GM23338 (cell line): ENCODE measurements at regions not wholly inside any gene's neighbourhood (a gene's known extent, or its start where the extent isn't known, plus 50 kb on each side); places are given as distances from the start of the nearest gene placed in this dataset.

ENCODE experiments used
- ATAC-seq: fragments of 200-7000 bp; cut with Tn5 transposase; 3 replicates; pipeline ENCODE4 v1.9.1; 2020
- DNase-seq: peaks from one replicate; pipeline ENCODE4 v3.0.0-alpha.2; 2015; ENCODE audit warnings: low spot score
- H2AFZ ChIP-seq: fragments of 200-600 bp; sonication (generic); 2 replicates; pipeline ENCODE4 v1.8.0; 2016; ENCODE audit warnings: antibody characterized with exemption, mild to moderate bottlenecking, moderate library complexity
- H3F3A ChIP-seq: fragments of 200-600 bp; sonication (generic); replicated peaks from 2 replicates; pipeline ENCODE4 v1.8.0; 2017; ENCODE audit warnings: antibody characterized with exemption, mixed run types, low read depth
- H3K27ac ChIP-seq: fragments of 200-600 bp; sonication (generic); 2 replicates; pipeline ENCODE4 v1.6.1; 2016; ENCODE audit warnings: low read depth
- H3K27me3 ChIP-seq: fragments of 200-600 bp; sonication (generic); 2 replicates; pipeline ENCODE4 v1.8.0; 2016; ENCODE audit warnings: mild to moderate bottlenecking, mixed run types, moderate library complexity; ENCODE audit not compliant: insufficient read depth
- H3K36me3 ChIP-seq: fragments of 200-600 bp; sonication (generic); 2 replicates; pipeline ENCODE4 v1.8.0; 2016; ENCODE audit warnings: mild to moderate bottlenecking; ENCODE audit not compliant: insufficient read depth
- H3K4me1 ChIP-seq: fragments of 200-600 bp; sonication (generic); 2 replicates; pipeline ENCODE4 v1.8.0; 2016; ENCODE audit warnings: mild to moderate bottlenecking, moderate library complexity; ENCODE audit not compliant: insufficient read depth
- H3K4me2 ChIP-seq: fragments of 200-600 bp; sonication (generic); 2 replicates; pipeline ENCODE4 v1.7.1; 2017; ENCODE audit warnings: mixed run types
- H3K4me3 ChIP-seq: fragments of 200-600 bp; sonication (generic); 2 replicates; pipeline ENCODE4 v1.6.1; 2016; ENCODE audit warnings: mixed run types
- H3K79me2 ChIP-seq: fragments of 200-600 bp; sonication (generic); replicated peaks from 2 replicates; pipeline ENCODE4 v1.8.0; 2017; ENCODE audit warnings: mild to moderate bottlenecking; ENCODE audit not compliant: insufficient read depth
- H3K9me2 ChIP-seq: fragments of 200-600 bp; sonication (generic); 2 replicates; pipeline ENCODE4 v1.8.0; 2017; ENCODE audit not compliant: insufficient read depth
- H4K20me1 ChIP-seq: fragments of 200-600 bp; sonication (generic); replicated peaks from 2 replicates; pipeline ENCODE4 v1.8.0; 2017; ENCODE audit warnings: mild to moderate bottlenecking; ENCODE audit not compliant: insufficient read depth
- H3K27ac Mint-ChIP-seq: 2 replicates; pipeline ENCODE4 v1.8.0; 2020; ENCODE audit warnings: inconsistent platforms, mild to moderate bottlenecking, moderate library complexity, mixed read lengths
- H3K27me3 Mint-ChIP-seq: 3 replicates; pipeline ENCODE4 v1.8.0; 2022; ENCODE audit warnings: low read depth, mild to moderate bottlenecking, moderate library complexity, mixed read lengths, inconsistent platforms; ENCODE audit not compliant: insufficient read depth, poor library complexity
- H3K36me3 Mint-ChIP-seq: 3 replicates; pipeline ENCODE4 v1.8.0; 2021; ENCODE audit warnings: low read depth, mild to moderate bottlenecking, inconsistent platforms, moderate library complexity, mixed read lengths
- H3K4me1 Mint-ChIP-seq: 3 replicates; pipeline ENCODE4 v1.8.0; 2020; ENCODE audit warnings: mild to moderate bottlenecking, inconsistent platforms, mixed read lengths
- H3K4me3 Mint-ChIP-seq: 3 replicates; pipeline ENCODE4 v1.8.0; 2021; ENCODE audit warnings: moderate library complexity, mild to moderate bottlenecking, inconsistent platforms, mixed read lengths
- H3K9me3 Mint-ChIP-seq: 3 replicates; pipeline ENCODE4 v1.8.0; 2020; ENCODE audit warnings: moderate library complexity, mild to moderate bottlenecking, inconsistent platforms, mixed read lengths
- CREB1 ChIP-seq: fragments of 250-450 bp; sonication (Bioruptor Pico); IDR thresholded peaks from 2 replicates; pipeline ENCODE4 v1.5.0; 2020; ENCODE audit warnings: low read depth, mild to moderate bottlenecking, moderate library complexity
- EZH2 ChIP-seq: fragments of 200-600 bp; sonication (generic); IDR thresholded peaks from one replicate; pipeline ENCODE4 v1.8.0; 2017; ENCODE audit warnings: antibody characterized with exemption, mild to moderate bottlenecking, low read depth; ENCODE audit not compliant: unreplicated experiment
- EZH2phosphoT487 ChIP-seq: fragments of 200-600 bp; sonication (generic); IDR thresholded peaks from one replicate; pipeline ENCODE4 v1.8.1; 2018; ENCODE audit warnings: antibody characterized with exemption; ENCODE audit not compliant: unreplicated experiment
- JUNB ChIP-seq: IDR thresholded peaks from one replicate; pipeline ENCODE4 v1.6.1; 2016; ENCODE audit warnings: antibody characterized with exemption; ENCODE audit not compliant: unreplicated experiment
- NANOG ChIP-seq: IDR thresholded peaks from 2 replicates; pipeline ENCODE4 v1.6.1; 2016; ENCODE audit warnings: antibody characterized with exemption, borderline replicate concordance
- POLR2AphosphoS5 ChIP-seq: IDR thresholded peaks from 2 replicates; pipeline ENCODE4 v1.6.1; 2016; ENCODE audit warnings: antibody characterized with exemption, low read depth
- STAT1 ChIP-seq: IDR thresholded peaks from one replicate; pipeline ENCODE4 v1.6.1; 2016; ENCODE audit warnings: antibody characterized with exemption; ENCODE audit not compliant: unreplicated experiment
- ZNF114 ChIP-seq: fragments of 250-450 bp; sonication (Bioruptor Pico); IDR thresholded peaks from 2 replicates; pipeline ENCODE4 v1.5.0; 2020; ENCODE audit warnings: mild to moderate bottlenecking, moderate library complexity
- ZNF331 ChIP-seq: fragments of 250-450 bp; sonication (Bioruptor Pico); IDR thresholded peaks from 2 replicates; pipeline ENCODE4 v1.5.0; 2020; ENCODE audit warnings: low read depth, mild to moderate bottlenecking, moderate library complexity
- TF ChIP-seq, protein P1 (sequence below): fragments of 250-450 bp; sonication (Bioruptor Pico); IDR thresholded peaks from 2 replicates; pipeline ENCODE4 v1.5.0; 2020; ENCODE audit warnings: mild to moderate bottlenecking, moderate library complexity
- TF ChIP-seq, protein P2 (sequence below): IDR thresholded peaks from one replicate; pipeline ENCODE4 v1.6.1; 2018; ENCODE audit warnings: antibody characterized with exemption; ENCODE audit not compliant: unreplicated experiment
- TF ChIP-seq, protein P3 (sequence below), 2 experiments: fragments of 200-600 bp in 1 of 2; sonication (generic) in 1 of 2; conservative IDR thresholded peaks; 2 replicates each; pipeline versions ENCODE4 v1.5.1 to v1.6.1; 2016 to 2017; ENCODE audit warnings: antibody characterized with exemption in 2 of 2, low read depth in 2 of 2, mild to moderate bottlenecking in 2 of 2, moderate library complexity in 1 of 2
- TF ChIP-seq, protein P4 (sequence below): IDR thresholded peaks from 2 replicates; pipeline ENCODE4 v1.6.1; 2016; ENCODE audit warnings: antibody characterized with exemption

DNA sequence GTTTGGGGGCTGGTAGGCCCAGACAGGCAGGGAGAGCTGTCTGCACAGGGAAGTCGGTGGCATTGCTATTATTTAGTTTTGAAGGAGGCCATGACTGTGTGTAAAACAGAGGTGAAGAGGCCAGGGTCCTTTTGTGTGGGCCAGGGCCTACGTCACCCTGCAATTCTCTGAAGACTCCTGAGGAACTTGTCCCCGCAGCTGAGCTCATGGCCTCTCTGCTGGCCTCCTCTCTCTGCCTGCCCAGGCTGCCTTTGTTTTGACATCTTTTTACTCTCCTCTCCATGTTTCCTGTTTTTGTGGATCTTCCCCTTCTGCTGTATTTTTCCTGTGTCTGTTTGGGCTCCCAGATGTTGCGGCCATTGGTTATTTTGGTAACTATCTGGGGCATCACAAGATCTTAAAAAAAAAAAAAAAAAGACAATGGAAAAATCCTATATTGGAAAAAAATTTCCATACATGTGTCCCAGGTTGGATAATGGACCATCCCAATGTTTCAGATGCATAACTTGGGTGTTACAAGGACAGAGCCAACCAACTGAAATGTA lies 280.7 kb downstream of the RPS6KC1 start (continued):
- TF ChIP-seq ZNF331 (CRISPR knock-in tag), result no peak
- TF ChIP-seq CREB1 (CRISPR knock-in tag), result no peak
- TF ChIP-seq STAT1, result no peak
- no peak for TF ChIP-seq ZNF114 (CRISPR knock-in tag)
- no peak for TF ChIP-seq EZH2phosphoT487

DNA sequence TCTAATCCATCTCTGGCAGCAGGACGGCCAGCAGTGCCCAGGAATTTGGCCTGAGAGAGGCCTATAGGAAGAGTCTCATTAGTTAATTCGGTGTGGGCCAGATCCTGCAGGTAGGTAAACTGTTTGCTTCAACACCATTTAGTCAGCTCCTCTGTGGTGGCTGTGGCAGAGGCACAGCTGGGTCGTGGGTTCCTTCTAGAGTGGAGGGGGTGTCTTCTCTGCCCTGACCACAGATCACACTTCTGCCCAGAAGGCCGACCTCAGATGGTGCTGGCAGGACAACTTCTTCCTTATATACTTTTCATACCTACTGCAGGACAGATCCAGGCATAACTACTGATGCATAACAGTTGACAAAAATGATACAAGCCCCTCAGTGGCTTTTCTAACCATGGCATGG lies 281.4 kb downstream of the RPS6KC1 start:
- Histone ChIP-seq H3K79me2 (no peaks in the 10 kb centered on the region), H3K4me2 (no peak overlapping the region), H3K27me3 (no peaks in the 10 kb centered on the region), H3K9me2 (peaks cover 6% of the 10 kb centered on the region; the same call in 1 of the 2 replicates), H3K4me1 (no peaks in the 10 kb centered on the region), H4K20me1 (no peaks in the 10 kb centered on the region), H3K4me3 (no peak overlapping the region), H3F3A (no peaks in the 10 kb centered on the region), H2AFZ (no peak overlapping the region), H3K36me3 (no peaks in the 10 kb centered on the region), H3K27ac (no peak overlapping the region)
- TF ChIP-seq ZNF114 (CRISPR knock-in tag), result no peak
- TF ChIP-seq EZH2, result no peak
- TF ChIP-seq POLR2AphosphoS5, result no peak
- TF ChIP-seq CREB1 (CRISPR knock-in tag), result no peak
- TF ChIP-seq JUNB, result no peak
- TF ChIP-seq NANOG, result no peak
- no peak for TF ChIP-seq ZNF331 (CRISPR knock-in tag)
- no peak for TF ChIP-seq STAT1
- TF ChIP-seq EZH2phosphoT487, result no peak
- TF ChIP-seq, protein P1, sequence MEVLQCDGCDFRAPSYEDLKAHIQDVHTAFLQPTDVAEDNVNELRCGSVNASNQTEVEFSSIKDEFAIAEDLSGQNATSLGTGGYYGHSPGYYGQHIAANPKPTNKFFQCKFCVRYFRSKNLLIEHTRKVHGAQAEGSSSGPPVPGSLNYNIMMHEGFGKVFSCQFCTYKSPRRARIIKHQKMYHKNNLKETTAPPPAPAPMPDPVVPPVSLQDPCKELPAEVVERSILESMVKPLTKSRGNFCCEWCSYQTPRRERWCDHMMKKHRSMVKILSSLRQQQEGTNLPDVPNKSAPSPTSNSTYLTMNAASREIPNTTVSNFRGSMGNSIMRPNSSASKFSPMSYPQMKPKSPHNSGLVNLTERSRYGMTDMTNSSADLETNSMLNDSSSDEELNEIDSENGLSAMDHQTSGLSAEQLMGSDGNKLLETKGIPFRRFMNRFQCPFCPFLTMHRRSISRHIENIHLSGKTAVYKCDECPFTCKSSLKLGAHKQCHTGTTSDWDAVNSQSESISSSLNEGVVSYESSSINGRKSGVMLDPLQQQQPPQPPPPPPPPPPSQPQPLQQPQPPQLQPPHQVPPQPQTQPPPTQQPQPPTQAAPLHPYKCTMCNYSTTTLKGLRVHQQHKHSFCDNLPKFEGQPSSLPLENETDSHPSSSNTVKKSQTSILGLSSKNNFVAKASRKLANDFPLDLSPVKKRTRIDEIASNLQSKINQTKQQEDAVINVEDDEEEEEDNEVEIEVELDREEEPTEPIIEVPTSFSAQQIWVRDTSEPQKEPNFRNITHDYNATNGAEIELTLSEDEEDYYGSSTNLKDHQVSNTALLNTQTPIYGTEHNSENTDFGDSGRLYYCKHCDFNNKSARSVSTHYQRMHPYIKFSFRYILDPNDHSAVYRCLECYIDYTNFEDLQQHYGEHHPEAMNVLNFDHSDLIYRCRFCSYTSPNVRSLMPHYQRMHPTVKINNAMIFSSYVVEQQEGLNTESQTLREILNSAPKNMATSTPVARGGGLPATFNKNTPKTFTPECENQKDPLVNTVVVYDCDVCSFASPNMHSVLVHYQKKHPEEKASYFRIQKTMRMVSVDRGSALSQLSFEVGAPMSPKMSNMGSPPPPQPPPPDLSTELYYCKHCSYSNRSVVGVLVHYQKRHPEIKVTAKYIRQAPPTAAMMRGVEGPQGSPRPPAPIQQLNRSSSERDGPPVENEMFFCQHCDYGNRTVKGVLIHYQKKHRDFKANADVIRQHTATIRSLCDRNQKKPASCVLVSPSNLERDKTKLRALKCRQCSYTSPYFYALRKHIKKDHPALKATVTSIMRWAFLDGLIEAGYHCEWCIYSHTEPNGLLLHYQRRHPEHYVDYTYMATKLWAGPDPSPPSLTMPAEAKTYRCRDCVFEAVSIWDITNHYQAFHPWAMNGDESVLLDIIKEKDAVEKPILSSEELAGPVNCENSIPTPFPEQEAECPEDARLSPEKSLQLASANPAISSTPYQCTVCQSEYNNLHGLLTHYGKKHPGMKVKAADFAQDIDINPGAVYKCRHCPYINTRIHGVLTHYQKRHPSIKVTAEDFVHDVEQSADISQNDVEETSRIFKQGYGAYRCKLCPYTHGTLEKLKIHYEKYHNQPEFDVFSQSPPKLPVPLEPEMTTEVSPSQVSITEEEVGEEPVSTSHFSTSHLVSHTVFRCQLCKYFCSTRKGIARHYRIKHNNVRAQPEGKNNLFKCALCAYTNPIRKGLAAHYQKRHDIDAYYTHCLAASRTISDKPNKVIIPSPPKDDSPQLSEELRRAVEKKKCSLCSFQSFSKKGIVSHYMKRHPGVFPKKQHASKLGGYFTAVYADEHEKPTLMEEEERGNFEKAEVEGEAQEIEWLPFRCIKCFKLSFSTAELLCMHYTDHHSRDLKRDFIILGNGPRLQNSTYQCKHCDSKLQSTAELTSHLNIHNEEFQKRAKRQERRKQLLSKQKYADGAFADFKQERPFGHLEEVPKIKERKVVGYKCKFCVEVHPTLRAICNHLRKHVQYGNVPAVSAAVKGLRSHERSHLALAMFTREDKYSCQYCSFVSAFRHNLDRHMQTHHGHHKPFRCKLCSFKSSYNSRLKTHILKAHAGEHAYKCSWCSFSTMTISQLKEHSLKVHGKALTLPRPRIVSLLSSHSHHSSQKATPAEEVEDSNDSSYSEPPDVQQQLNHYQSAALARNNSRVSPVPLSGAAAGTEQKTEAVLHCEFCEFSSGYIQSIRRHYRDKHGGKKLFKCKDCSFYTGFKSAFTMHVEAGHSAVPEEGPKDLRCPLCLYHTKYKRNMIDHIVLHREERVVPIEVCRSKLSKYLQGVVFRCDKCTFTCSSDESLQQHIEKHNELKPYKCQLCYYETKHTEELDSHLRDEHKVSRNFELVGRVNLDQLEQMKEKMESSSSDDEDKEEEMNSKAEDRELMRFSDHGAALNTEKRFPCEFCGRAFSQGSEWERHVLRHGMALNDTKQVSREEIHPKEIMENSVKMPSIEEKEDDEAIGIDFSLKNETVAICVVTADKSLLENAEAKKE (CRISPR knock-in tag), result no peak
- TF ChIP-seq, protein P2, sequence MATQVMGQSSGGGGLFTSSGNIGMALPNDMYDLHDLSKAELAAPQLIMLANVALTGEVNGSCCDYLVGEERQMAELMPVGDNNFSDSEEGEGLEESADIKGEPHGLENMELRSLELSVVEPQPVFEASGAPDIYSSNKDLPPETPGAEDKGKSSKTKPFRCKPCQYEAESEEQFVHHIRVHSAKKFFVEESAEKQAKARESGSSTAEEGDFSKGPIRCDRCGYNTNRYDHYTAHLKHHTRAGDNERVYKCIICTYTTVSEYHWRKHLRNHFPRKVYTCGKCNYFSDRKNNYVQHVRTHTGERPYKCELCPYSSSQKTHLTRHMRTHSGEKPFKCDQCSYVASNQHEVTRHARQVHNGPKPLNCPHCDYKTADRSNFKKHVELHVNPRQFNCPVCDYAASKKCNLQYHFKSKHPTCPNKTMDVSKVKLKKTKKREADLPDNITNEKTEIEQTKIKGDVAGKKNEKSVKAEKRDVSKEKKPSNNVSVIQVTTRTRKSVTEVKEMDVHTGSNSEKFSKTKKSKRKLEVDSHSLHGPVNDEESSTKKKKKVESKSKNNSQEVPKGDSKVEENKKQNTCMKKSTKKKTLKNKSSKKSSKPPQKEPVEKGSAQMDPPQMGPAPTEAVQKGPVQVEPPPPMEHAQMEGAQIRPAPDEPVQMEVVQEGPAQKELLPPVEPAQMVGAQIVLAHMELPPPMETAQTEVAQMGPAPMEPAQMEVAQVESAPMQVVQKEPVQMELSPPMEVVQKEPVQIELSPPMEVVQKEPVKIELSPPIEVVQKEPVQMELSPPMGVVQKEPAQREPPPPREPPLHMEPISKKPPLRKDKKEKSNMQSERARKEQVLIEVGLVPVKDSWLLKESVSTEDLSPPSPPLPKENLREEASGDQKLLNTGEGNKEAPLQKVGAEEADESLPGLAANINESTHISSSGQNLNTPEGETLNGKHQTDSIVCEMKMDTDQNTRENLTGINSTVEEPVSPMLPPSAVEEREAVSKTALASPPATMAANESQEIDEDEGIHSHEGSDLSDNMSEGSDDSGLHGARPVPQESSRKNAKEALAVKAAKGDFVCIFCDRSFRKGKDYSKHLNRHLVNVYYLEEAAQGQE, result no peak
- TF ChIP-seq, protein P3, sequence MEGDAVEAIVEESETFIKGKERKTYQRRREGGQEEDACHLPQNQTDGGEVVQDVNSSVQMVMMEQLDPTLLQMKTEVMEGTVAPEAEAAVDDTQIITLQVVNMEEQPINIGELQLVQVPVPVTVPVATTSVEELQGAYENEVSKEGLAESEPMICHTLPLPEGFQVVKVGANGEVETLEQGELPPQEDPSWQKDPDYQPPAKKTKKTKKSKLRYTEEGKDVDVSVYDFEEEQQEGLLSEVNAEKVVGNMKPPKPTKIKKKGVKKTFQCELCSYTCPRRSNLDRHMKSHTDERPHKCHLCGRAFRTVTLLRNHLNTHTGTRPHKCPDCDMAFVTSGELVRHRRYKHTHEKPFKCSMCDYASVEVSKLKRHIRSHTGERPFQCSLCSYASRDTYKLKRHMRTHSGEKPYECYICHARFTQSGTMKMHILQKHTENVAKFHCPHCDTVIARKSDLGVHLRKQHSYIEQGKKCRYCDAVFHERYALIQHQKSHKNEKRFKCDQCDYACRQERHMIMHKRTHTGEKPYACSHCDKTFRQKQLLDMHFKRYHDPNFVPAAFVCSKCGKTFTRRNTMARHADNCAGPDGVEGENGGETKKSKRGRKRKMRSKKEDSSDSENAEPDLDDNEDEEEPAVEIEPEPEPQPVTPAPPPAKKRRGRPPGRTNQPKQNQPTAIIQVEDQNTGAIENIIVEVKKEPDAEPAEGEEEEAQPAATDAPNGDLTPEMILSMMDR (conservative IDR thresholded peaks at IDR 0.05; ENCODE audit: low read depth in 2 of 2), result no peak
- TF ChIP-seq, protein P4, sequence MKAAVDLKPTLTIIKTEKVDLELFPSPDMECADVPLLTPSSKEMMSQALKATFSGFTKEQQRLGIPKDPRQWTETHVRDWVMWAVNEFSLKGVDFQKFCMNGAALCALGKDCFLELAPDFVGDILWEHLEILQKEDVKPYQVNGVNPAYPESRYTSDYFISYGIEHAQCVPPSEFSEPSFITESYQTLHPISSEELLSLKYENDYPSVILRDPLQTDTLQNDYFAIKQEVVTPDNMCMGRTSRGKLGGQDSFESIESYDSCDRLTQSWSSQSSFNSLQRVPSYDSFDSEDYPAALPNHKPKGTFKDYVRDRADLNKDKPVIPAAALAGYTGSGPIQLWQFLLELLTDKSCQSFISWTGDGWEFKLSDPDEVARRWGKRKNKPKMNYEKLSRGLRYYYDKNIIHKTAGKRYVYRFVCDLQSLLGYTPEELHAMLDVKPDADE, result no peak
- no peaks in the 10 kb centered on the region for H3K36me3 Mint-ChIP-seq
- DNase-seq, result no peak
- H3K9me3 Mint-ChIP-seq, result no peaks in the 10 kb centered on the region
- ATAC-seq, result no peak
- H3K27ac Mint-ChIP-seq, result no peak overlapping the region
- H3K4me1 Mint-ChIP-seq, result no peaks in the 10 kb centered on the region
- H3K27me3 Mint-ChIP-seq, result peaks cover 6% of the 10 kb centered on the region
- no peak overlapping the region for H3K4me3 Mint-ChIP-seq
